ENCODE measurements at regions not wholly inside any gene's neighbourhood (a gene's known extent, or its start where the extent isn't known, plus 50 kb on each side); places are given as distances from the start of the nearest gene placed in this dataset.

- peak; percentile 68 for DNase-seq
Measured at GRCh38 chr3:193997228-193998122, 138.5 kb upstream of the HES1 start.

- DNase-seq = no peak
Measured at GRCh38 chr3:193998123-193998448, 137.9 kb upstream of the HES1 start.

- DNase-seq = no peak
Measured at GRCh38 chr3:193998628-193999195, 137.2 kb upstream of the HES1 start.

- no peak for DNase-seq
Measured at GRCh38 chr3:194000100-194000499, 135.8 kb upstream of the HES1 start.

- DNase-seq = no peak
Measured at GRCh38 chr3:194000712-194001111, 135.2 kb upstream of the HES1 start.

GRCh38 chr3:194001728-194002459 is 134.1 kb upstream of the HES1 start:
- DNase-seq = no peak

GRCh38 chr3:194003114-194004057 is 132.6 kb upstream of the HES1 start:
- DNase-seq = peak; percentile 99

GRCh38 chr3:194005930-194006501 is 129.9 kb upstream of the HES1 start:
- no peak for DNase-seq

- DNase-seq = no peak
Measured at GRCh38 chr3:194007592-194008337, 128.2 kb upstream of the HES1 start.

GRCh38 chr3:194009019-194009418 is 126.9 kb upstream of the HES1 start:
- peak; percentile 90 for DNase-seq

GRCh38 chr3:194009892-194010533 is 125.9 kb upstream of the HES1 start:
- DNase-seq = peak; percentile 74

- no peak for DNase-seq
Measured at GRCh38 chr3:194011807-194012206, 124.1 kb upstream of the HES1 start.

- no peak for DNase-seq
Measured at GRCh38 chr3:194013928-194014327, 122.0 kb upstream of the HES1 start.

- DNase-seq = no peak
Measured at GRCh38 chr3:194014756-194015155, 121.2 kb upstream of the HES1 start.

- no peak for DNase-seq
Measured at GRCh38 chr3:194019398-194020165, 116.4 kb upstream of the HES1 start.

GRCh38 chr3:194022052-194022451 is 113.9 kb upstream of the HES1 start:
- DNase-seq = no peak

- DNase-seq = no peak
Measured at GRCh38 chr3:194022816-194023215, 113.1 kb upstream of the HES1 start.

- no peak for DNase-seq
Measured at GRCh38 chr3:194023501-194024280, 112.3 kb upstream of the HES1 start.

- no peak for DNase-seq
Measured at GRCh38 chr3:194025119-194025518, 110.8 kb upstream of the HES1 start.
